ENCODE measurements at regions not wholly inside any gene's neighbourhood (a gene's known extent, or its start where the extent isn't known, plus 50 kb on each side); places are given as distances from the start of the nearest gene placed in this dataset.
"Not testable (repeated sequence)": the region's sequence is repeated elsewhere in the genome, so short reads cannot be mapped to it uniquely, and the experiment has no call there.

- in situ Hi-C loops (cut with MboI; ENCODE audit: low sequenced_read_pairs) = not testable (repeated sequence)
Observed at GRCh38 chrX:79026742-79027141, 81.6 kb downstream of the P2RY10 start.

GRCh38 chrX:79035421-79035820 is 90.2 kb downstream of the P2RY10 start:
- in situ Hi-C loops (cut with MboI; ENCODE audit: low sequenced_read_pairs) = no loop called here

GRCh38 chrX:79036157-79036880 is 91.1 kb downstream of the P2RY10 start:
- in situ Hi-C loops (cut with MboI; ENCODE audit: low sequenced_read_pairs) = no loop called here

- in situ Hi-C loops (cut with MboI; ENCODE audit: low sequenced_read_pairs) = no loop called here
Observed at GRCh38 chrX:79065696-79066095, 78.8 kb upstream of the GPR174 start.

GRCh38 chrX:79078114-79078513 is 66.4 kb upstream of the GPR174 start:
- in situ Hi-C loops (cut with MboI; ENCODE audit: low sequenced_read_pairs) = loop anchor here (25.0 kb wide), 1 partner anchor 516 kb away; no protein-coding TSS in a partner anchor

GRCh38 chrX:79079477-79079876 is 65.0 kb upstream of the GPR174 start:
- in situ Hi-C loops (cut with MboI; ENCODE audit: low sequenced_read_pairs) = loop anchor here (25.0 kb wide), 1 partner anchor 517 kb away; no protein-coding TSS in a partner anchor

GRCh38 chrX:79080141-79080540 is 64.3 kb upstream of the GPR174 start:
- in situ Hi-C loops (cut with MboI; ENCODE audit: low sequenced_read_pairs) = loop anchor here (25.0 kb wide), 1 partner anchor 518 kb away; no protein-coding TSS in a partner anchor

- in situ Hi-C loops (cut with MboI; ENCODE audit: low sequenced_read_pairs) = loop anchor here (25.0 kb wide), 1 partner anchor 520 kb away; no protein-coding TSS in a partner anchor
Observed at GRCh38 chrX:79081895-79082512, 62.5 kb upstream of the GPR174 start.

GRCh38 chrX:79082899-79083298 is 61.6 kb upstream of the GPR174 start:
- in situ Hi-C loops (cut with MboI; ENCODE audit: low sequenced_read_pairs) = loop anchor here (25.0 kb wide), 1 partner anchor 521 kb away; no protein-coding TSS in a partner anchor

- in situ Hi-C loops (cut with MboI; ENCODE audit: low sequenced_read_pairs) = loop anchor here (25.0 kb wide), 1 partner anchor 523 kb away; no protein-coding TSS in a partner anchor
Observed at GRCh38 chrX:79084923-79085322, 59.6 kb upstream of the GPR174 start.

- in situ Hi-C loops (cut with MboI; ENCODE audit: low sequenced_read_pairs) = loop anchor here (25.0 kb wide), 1 partner anchor 528 kb away; no protein-coding TSS in a partner anchor
Observed at GRCh38 chrX:79089896-79090584, 54.4 kb upstream of the GPR174 start.

- in situ Hi-C loops (cut with MboI; ENCODE audit: low sequenced_read_pairs) = loop anchor here (25.0 kb wide), 1 partner anchor 532 kb away; no protein-coding TSS in a partner anchor
Observed at GRCh38 chrX:79094075-79094832, 50.2 kb upstream of the GPR174 start.
